Stimulated activated CD4-positive, alpha-beta T cell treated with anti-CD3 and anti-CD28 coated beads, Interleukin-15, amount 100 ng/mL, for 48 hours (primary cell): ENCODE measurements at regions not wholly inside any gene's neighbourhood (a gene's known extent, or its start where the extent isn't known, plus 50 kb on each side); places are given as distances from the start of the nearest gene placed in this dataset.

ENCODE experiments used
- DNase-seq, 2 donors: peaks; one replicate each; pipeline ENCODE4 v3.0.0-alpha.2; 2020; ENCODE audit warnings: low read depth in 2 of 2

GRCh38 chr2:128472789-128473174 is 154.1 kb upstream of the HS6ST1 start:
- no peak for DNase-seq

GRCh38 chr2:128473175-128474035 is 154.7 kb upstream of the HS6ST1 start:
- peak; percentile 24 to 39 for DNase-seq

GRCh38 chr2:128474036-128474955 is 155.6 kb upstream of the HS6ST1 start:
- no peak for DNase-seq

GRCh38 chr2:128474962-128475361 is 156.3 kb upstream of the HS6ST1 start:
- no peak for DNase-seq

- no peak for DNase-seq
These were observed 157.0 kb upstream of the HS6ST1 start for GRCh38 chr2:128475427-128476211.

- DNase-seq = no peak
These were observed 158.6 kb upstream of the HS6ST1 start for GRCh38 chr2:128477026-128477820.

- no peak for DNase-seq
These were observed 159.2 kb upstream of the HS6ST1 start for GRCh38 chr2:128477891-128478290.

- no peak for DNase-seq
These were observed 167.3 kb upstream of the HS6ST1 start for GRCh38 chr2:128485761-128486639.

- no peak for DNase-seq
These were observed 168.1 kb upstream of the HS6ST1 start for GRCh38 chr2:128486640-128487375.

- DNase-seq = no peak
These were observed 169.2 kb upstream of the HS6ST1 start for GRCh38 chr2:128487650-128488387.

GRCh38 chr2:128488434-128488833 is 169.8 kb upstream of the HS6ST1 start:
- no peak for DNase-seq

- no peak for DNase-seq
These were observed 171.0 kb upstream of the HS6ST1 start for GRCh38 chr2:128489526-128490273.

- DNase-seq = no peak
These were observed 171.7 kb upstream of the HS6ST1 start for GRCh38 chr2:128490321-128490720.

- no peak for DNase-seq
These were observed 172.4 kb upstream of the HS6ST1 start for GRCh38 chr2:128490881-128491691.

GRCh38 chr2:128491692-128492244 is 173.1 kb upstream of the HS6ST1 start:
- DNase-seq = no peak

GRCh38 chr2:128492966-128493811 is 174.5 kb upstream of the HS6ST1 start:
- DNase-seq = no peak
